ENCODE measurements at regions not wholly inside any gene's neighbourhood (a gene's known extent, or its start where the extent isn't known, plus 50 kb on each side); places are given as distances from the start of the nearest gene placed in this dataset.

GRCh38 chr11:70860888-70861287 is 391.5 kb downstream of the SHANK2 start:
- WGBS (ENCODE audit: insufficient coverage) = 63% methylated on average over 7 of the region's 7 CpGs
- ATAC-seq = no peak
- peaks cover 0 to 3% of the 10 kb centered on the region in 2 donors for H3K9me3 Mint-ChIP-seq
- H3K27me3 Mint-ChIP-seq (ENCODE audit: low read depth in 2 of 2) = peaks cover 0 to 4% of the 10 kb centered on the region in 2 donors
- TF ChIP-seq CTCF (IDR thresholded peaks at IDR 0.05) = no peak
- H3K4me3 Mint-ChIP-seq = no peak overlapping the region
- H3K36me3 ChIP-seq (ENCODE audit: control insufficient read depth, insufficient read depth, low read length) = no peaks in the 10 kb centered on the region
- no peak overlapping the region for H3K27ac ChIP-seq (ENCODE audit: low read length)
- H3K4me3 ChIP-seq (ENCODE audit: low read length) = no peak overlapping the region
- H3K27me3 ChIP-seq (ENCODE audit: control insufficient read depth, insufficient read depth, low read length) = no peaks in the 10 kb centered on the region
- peaks cover 0 to 4% of the 10 kb centered on the region in 2 donors for H3K4me1 Mint-ChIP-seq
- intact Hi-C loops (cut with micrococcal nuclease) = no loop called here
- DNase-seq = no peak
- H3K36me3 Mint-ChIP-seq = no peaks in the 10 kb centered on the region
- no peaks in the 10 kb centered on the region for H3K4me1 ChIP-seq (ENCODE audit: control insufficient read depth, insufficient read depth, low read length)
- H3K27ac Mint-ChIP-seq = no peak overlapping the region
- H3K9me3 ChIP-seq (ENCODE audit: control insufficient read depth, insufficient read depth, low read length) = no peaks in the 10 kb centered on the region

GRCh38 chr11:70861559-70861958 is 390.8 kb downstream of the SHANK2 start:
- no peak for TF ChIP-seq CTCF (IDR thresholded peaks at IDR 0.05)
- Mint-ChIP-seq H3K4me1 (peaks cover 0 to 4% of the 10 kb centered on the region in 2 donors), H3K27ac (no peak overlapping the region), H3K27me3 (ENCODE audit: low read depth in 2 of 2) (peaks cover 0 to 3% of the 10 kb centered on the region in 2 donors), H3K9me3 (no peaks in the 10 kb centered on the region), H3K4me3 (no peak overlapping the region), H3K36me3 (no peaks in the 10 kb centered on the region)
- H3K27me3 ChIP-seq (ENCODE audit: control insufficient read depth, insufficient read depth, low read length) = no peaks in the 10 kb centered on the region
- H3K4me3 ChIP-seq (ENCODE audit: low read length) = no peak overlapping the region
- no peaks in the 10 kb centered on the region for H3K36me3 ChIP-seq (ENCODE audit: control insufficient read depth, insufficient read depth, low read length)
- no peaks in the 10 kb centered on the region for H3K4me1 ChIP-seq (ENCODE audit: control insufficient read depth, insufficient read depth, low read length)
- intact Hi-C loops (cut with micrococcal nuclease) = no loop called here
- no peak for DNase-seq
- no peak overlapping the region for H3K27ac ChIP-seq (ENCODE audit: low read length)
- no peak for ATAC-seq
- WGBS (ENCODE audit: insufficient coverage) = 85% methylated on average over 2 of the region's 2 CpGs
- H3K9me3 ChIP-seq (ENCODE audit: control insufficient read depth, insufficient read depth, low read length) = no peaks in the 10 kb centered on the region

GRCh38 chr11:70862093-70862492 is 390.3 kb downstream of the SHANK2 start:
- intact Hi-C loops (cut with micrococcal nuclease) = no loop called here
- Mint-ChIP-seq H3K4me3 (no peak overlapping the region), H3K27me3 (ENCODE audit: low read depth in 2 of 2) (peaks cover 0 to 3% of the 10 kb centered on the region in 2 donors), H3K36me3 (no peaks in the 10 kb centered on the region), H3K27ac (no peak overlapping the region), H3K4me1 (peaks cover 0 to 4% of the 10 kb centered on the region in 2 donors), H3K9me3 (no peaks in the 10 kb centered on the region)
- Histone ChIP-seq H3K36me3 (ENCODE audit: control insufficient read depth, insufficient read depth, low read length) (no peaks in the 10 kb centered on the region), H3K27ac (ENCODE audit: low read length) (no peak overlapping the region), H3K27me3 (ENCODE audit: control insufficient read depth, insufficient read depth, low read length) (no peaks in the 10 kb centered on the region), H3K4me1 (ENCODE audit: control insufficient read depth, insufficient read depth, low read length) (no peaks in the 10 kb centered on the region), H3K9me3 (ENCODE audit: control insufficient read depth, insufficient read depth, low read length) (no peaks in the 10 kb centered on the region), H3K4me3 (ENCODE audit: low read length) (no peak overlapping the region)
- DNase-seq (no peak), ATAC-seq (no peak)
- WGBS (ENCODE audit: insufficient coverage) = 85% methylated on average over 6 of the region's 6 CpGs
- no peak for TF ChIP-seq CTCF (IDR thresholded peaks at IDR 0.05)

- DNase-seq (no peak), ATAC-seq (no peak)
- intact Hi-C loops (cut with micrococcal nuclease) = no loop called here
- Histone ChIP-seq H3K4me1 (ENCODE audit: control insufficient read depth, insufficient read depth, low read length) (no peaks in the 10 kb centered on the region), H3K4me3 (ENCODE audit: low read length) (no peak overlapping the region), H3K9me3 (ENCODE audit: control insufficient read depth, insufficient read depth, low read length) (no peaks in the 10 kb centered on the region), H3K36me3 (ENCODE audit: control insufficient read depth, insufficient read depth, low read length) (no peaks in the 10 kb centered on the region), H3K27me3 (ENCODE audit: control insufficient read depth, insufficient read depth, low read length) (no peaks in the 10 kb centered on the region), H3K27ac (ENCODE audit: low read length) (no peak overlapping the region)
- Mint-ChIP-seq H3K36me3 (no peaks in the 10 kb centered on the region), H3K27me3 (ENCODE audit: low read depth in 2 of 2) (peaks cover 0 to 3% of the 10 kb centered on the region in 2 donors), H3K9me3 (no peaks in the 10 kb centered on the region), H3K4me1 (peaks cover 0 to 4% of the 10 kb centered on the region in 2 donors), H3K4me3 (no peak overlapping the region), H3K27ac (no peak overlapping the region)
- no peak for TF ChIP-seq CTCF (IDR thresholded peaks at IDR 0.05)
- WGBS (ENCODE audit: insufficient coverage) = 79% methylated on average over 7 of the region's 9 CpGs
These were observed 389.2 kb downstream of the SHANK2 start for GRCh38 chr11:70863186-70863585.
